DMS79 (cell line): ENCODE measurements at regions not wholly inside any gene's neighbourhood (a gene's known extent, or its start where the extent isn't known, plus 50 kb on each side); places are given as distances from the start of the nearest gene placed in this dataset.

Source experiments
- DNase-seq: peaks from one replicate; lab custom pipeline; 2025; lab: John Stamatoyannopoulos, UW

- DNase-seq = no peak
Measured at GRCh38 chr5:168192120-168192519, 99.3 kb upstream of the WWC1 start.

DNA sequence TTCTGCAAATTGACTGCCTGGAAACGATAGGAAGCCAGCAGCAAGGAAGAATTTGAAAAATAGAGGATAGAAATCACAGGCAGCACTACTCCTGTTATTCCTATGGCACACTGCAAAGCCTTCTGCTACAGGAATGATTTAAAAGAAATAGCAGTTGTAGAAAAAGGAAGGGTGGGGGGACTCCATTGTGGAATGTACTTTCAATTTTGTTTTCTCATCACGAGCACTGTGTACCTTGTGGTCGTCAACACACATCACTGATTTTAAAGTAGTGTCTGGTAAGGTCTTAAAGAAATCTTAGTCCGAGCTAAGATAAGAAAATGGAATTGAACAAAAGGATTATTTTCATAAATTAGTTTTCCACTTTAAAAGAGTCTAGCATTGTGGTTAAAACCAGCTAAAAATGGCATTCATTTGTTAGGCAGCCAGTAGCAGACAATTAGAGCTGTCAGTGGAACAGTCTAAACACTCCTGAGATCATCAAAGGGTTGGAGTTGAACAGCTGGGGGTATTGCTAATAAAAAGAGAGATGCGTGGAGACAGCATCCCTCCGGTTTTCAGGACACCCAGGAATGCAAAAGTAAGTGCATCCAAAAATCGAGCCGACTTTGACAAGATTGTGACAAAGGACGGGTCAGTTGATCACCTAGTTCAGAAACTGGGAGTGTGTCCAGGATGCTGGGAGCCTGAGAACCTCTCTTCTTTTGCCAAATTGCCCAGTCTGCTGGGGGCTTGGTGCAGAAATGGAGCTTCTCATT lies 97.8 kb upstream of the WWC1 start:
- no peak for DNase-seq

DNA sequence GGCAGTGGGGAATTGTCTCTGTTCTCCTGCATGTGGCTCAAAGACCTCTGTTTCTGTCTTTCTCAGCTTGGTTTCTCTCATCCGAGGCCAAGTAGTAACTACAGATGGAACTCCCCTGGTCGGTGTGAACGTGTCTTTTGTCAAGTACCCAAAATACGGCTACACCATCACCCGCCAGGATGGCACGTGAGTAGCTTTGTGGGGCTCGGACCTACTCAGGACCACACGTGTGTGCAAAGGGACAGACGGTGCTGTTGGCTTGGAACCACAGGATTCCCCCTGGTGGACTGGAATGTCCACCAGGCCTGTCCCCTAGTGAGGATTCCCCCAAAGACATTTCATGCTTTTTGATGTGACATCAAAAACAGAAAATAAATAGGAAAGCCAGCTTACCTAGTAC lies 96.3 kb upstream of the WWC1 start:
- no peak for DNase-seq

DNA sequence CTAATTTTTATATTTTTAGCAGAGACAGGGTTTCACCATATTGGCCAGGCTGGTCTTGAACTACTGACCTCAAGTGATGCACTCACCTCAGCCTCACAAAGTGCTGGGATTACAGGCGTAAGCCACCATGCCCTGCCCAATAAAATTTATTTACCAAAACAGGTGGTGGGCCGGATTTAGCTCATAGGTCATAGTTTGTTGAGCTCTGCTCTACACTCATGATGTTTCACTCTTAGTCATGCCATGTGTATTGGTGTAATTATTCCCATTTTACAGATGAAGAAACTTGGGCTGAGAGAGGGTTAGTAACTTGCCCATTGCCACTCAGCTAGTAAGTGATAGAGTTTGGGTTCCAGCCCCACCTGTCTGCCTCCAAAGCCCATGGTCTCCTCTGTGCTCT lies 93.1 kb upstream of the WWC1 start:
- no peak for DNase-seq

- no peak for DNase-seq
Measured at GRCh38 chr5:168202996-168203395, 88.4 kb upstream of the WWC1 start.

GRCh38 chr5:168204165-168204564 lies 87.3 kb upstream of the WWC1 start:
- DNase-seq = no peak

DNA sequence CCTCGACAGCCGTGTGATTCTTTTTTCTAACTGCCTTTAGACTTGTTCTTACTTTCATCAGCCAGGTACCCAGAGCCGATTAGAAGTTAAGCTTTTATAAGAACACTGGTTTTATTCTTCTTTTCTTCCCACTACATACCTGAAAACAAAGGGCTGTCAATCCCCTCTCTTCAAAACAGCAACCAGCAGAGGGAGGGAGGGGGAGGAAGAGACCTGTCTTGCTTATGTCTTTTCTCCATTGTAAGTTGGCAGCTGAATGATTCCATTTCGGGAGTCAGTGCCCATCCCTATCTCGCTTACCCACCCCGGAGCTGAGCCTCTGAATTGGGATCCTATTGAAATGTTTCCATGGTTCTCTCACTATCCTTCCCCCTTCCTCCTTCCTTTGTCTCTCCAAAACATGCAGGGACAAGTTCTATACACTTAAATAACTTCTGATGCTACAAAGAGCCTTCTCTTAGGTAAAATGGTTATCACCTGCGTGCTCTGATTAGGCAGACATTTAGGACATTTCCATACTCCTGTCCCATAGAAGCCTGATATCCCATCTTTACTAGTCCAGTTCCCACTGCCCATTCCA lies 83.9 kb upstream of the WWC1 start:
- no peak for DNase-seq

- DNase-seq = no peak
Measured at GRCh38 chr5:168209244-168209995, 82.0 kb upstream of the WWC1 start.

GRCh38 chr5:168209997-168210396 lies 81.4 kb upstream of the WWC1 start:
- DNase-seq = no peak

DNA sequence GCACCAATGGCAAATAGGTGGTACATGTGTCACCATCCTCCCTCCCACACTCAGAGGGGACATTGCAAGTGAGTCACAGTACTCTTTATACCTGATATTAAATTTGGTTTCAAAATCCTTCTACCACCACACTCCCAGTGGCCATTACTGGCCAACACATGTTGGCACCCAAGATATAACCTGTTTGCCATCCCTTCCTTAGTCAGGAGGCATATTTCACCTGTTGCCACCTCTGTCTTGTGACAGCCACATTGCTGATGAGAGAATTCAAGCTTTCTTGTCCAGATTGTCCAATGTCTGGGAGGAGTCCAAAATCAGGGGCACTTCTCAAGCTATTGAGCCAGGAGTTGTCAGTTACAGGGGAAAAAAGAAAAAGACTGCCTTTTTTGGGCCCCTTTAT lies 80.2 kb upstream of the WWC1 start:
- DNase-seq = no peak

DNA sequence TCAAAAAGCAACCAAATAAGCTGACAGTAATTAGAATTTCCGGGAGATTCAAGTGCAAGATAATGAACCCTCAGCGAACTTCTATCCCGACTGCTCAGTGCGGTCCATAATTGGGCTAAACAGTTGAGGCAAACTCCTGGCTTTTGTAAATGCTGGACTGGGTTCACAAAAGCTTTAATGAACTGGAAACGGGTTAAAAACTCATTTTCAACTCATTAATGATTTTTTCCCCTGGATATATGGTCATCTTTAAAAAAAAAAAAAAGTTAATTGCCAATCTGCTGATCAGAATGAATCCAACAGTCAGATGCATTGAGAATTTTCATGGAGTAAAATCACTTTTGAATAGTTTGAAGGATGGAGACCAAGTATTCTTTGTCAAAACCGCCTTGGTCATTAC lies 79.5 kb upstream of the WWC1 start:
- no peak for DNase-seq

DNA sequence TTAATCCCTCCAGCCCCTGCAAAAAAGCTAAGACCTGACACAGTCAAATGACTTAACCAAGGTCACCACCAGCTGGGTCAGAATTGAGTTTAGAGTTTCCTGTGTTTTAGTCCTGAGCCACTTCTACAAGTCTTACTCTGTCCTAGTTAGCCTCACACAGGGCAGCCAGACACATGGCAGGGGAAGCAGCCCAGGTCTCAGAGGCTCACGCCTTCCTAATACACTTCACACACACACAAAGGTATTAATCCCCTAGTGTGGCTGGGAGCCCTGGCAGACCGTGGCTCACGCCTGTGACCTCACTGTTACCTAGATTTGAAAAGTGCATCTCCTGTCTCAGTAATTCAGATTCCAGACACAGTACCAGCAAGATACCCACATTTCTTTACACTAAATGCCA lies 77.4 kb upstream of the WWC1 start:
- no peak for DNase-seq

DNA sequence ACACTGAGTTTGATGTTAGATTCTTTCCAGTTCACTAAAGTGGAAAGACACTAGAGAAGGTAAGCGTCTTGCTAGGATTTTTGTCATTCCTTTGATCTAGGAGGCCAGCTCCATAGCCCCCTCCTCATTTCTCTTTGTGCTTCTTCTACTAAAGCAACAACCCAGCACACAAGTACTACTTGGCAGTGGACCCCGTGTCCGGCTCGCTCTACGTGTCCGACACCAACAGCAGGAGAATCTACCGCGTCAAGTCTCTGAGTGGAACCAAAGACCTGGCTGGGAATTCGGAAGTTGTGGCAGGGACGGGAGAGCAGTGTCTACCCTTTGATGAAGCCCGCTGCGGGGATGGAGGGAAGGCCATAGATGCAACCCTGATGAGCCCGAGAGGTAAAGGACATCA lies 76.6 kb upstream of the WWC1 start:
- DNase-seq = no peak

DNA sequence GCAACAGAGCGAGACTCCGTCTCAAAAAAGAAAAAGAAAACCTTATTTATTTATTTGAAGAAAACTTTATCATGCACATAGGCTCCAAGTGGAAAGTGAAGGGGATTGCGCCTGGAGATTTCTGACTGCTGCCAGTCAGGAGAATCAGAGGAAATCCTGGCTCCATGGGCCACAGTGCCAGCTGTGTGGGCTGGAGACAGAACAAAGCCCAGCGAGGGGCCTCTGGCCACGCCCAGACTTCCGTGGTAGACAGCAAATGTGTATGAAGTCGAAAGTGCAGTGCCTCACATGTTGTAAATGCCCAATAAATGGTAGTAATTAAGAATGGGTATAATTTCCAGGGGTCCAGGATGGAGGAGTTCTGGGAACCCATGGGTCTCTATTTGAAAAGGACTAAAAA lies 75.8 kb upstream of the WWC1 start:
- DNase-seq = no peak

GRCh38 chr5:168216989-168217388 lies 74.5 kb upstream of the WWC1 start:
- DNase-seq = no peak

- no peak for DNase-seq
Measured at GRCh38 chr5:168217497-168217896, 73.9 kb upstream of the WWC1 start.

GRCh38 chr5:168218746-168219145 lies 72.7 kb upstream of the WWC1 start:
- DNase-seq = no peak

DNA sequence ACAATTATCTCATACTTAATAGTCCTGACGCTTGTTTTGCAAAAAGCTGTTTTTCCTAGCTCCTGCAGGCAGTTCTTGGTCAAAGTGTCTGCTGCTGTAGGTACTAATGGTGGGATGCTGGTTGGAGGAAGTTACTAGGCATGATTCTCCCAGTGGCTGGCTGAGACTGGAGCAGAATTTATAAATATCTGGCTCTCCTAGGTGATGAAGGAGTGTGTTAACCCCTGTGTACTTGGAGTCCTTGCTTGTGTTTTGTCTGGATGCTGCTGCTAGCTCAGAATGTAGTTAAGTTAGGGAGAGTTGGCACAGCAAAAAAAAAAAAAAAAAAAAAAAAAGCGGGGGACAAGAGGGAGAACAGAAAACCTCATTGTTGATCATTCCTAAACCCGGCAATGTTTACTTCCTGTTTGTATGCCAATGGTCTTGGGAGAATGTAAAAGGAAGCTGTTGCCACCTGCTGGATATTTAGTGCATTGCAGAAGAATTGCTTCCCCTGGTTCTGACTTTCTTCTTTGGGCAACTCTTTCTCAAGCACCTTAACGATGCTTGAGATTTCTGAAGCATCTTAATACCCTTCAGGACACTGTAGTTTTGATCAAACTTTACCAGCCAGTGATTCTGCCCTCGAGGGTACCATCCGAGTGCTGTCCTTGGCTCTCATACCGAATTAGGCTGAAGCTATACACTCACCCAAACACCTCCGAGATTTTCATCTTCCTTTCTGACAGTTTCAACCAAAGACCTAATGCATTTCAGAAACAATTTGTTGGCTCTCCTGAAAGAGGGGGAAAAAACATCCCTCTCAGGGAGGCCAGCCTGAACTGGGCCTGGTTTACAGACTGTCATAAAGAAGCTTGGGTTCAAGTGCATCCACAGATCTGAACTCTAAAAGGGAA lies 71.7 kb upstream of the WWC1 start:
- no peak for DNase-seq

DNA sequence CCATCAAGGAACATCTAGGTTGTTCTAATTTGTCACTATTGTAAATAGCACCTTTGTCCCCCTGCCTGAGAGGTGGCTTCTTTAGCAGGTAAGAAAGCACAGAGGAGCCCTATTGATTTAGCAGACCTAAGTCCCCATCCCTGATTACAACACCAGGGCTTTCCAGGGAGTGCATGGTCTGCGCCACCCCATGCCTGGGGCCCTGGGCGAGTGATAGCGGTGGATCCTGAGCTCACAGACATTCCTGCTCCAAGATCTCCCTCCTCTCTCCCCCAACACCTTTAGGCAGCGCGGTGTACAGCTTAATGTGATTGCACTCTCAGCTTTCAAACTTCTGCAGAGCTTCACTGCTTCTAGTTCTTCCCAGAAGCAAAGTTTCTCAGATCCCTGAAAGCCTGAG lies 67.4 kb upstream of the WWC1 start:
- DNase-seq = no peak

- no peak for DNase-seq
Measured at GRCh38 chr5:168226012-168226411, 65.4 kb upstream of the WWC1 start.

- DNase-seq = no peak
Measured at GRCh38 chr5:168227001-168227400, 64.4 kb upstream of the WWC1 start.

GRCh38 chr5:168227973-168228615 lies 63.4 kb upstream of the WWC1 start:
- no peak for DNase-seq
